ENCODE measurements at regions not wholly inside any gene's neighbourhood (a gene's known extent, or its start where the extent isn't known, plus 50 kb on each side); places are given as distances from the start of the nearest gene placed in this dataset.
"Not testable (repeated sequence)": the region's sequence is repeated elsewhere in the genome, so short reads cannot be mapped to it uniquely, and the experiment has no call there.

DNA sequence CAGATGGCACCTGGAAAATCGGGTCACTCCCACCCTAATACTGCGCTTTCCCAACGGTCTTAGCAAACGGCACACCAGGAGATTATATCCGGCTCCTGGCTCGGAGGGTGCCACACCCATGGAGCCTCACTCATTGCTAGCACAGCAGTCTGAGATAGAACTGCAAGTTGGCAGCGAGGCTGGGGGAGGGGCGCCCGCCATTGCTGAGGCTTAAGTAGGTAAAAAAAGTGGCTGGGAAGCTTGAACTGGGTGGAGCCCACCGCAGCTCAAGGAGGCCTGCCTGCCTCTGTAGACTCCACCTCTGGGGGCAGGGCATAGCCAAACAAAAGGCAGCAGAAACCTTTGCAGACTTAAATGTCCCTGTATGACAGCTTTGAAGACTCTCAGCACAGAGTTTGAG is 189.6 kb upstream of the GPR149 start:
- TF ChIP-seq CTCF (IDR thresholded peaks at IDR 0.05; ENCODE audit: insufficient read depth, low read depth, low read length); EZH2 (IDR thresholded peaks at IDR 0.05; ENCODE audit: insufficient read depth, low read length): not testable (repeated sequence)

Measured in astrocyte (in vitro differentiated cells and primary cell).